GM23338 (cell line): ENCODE measurements at regions not wholly inside any gene's neighbourhood (a gene's known extent, or its start where the extent isn't known, plus 50 kb on each side); places are given as distances from the start of the nearest gene placed in this dataset.

Source experiments
- ATAC-seq: fragments of 200-7000 bp; cut with Tn5 transposase; 3 replicates; pipeline ENCODE4 v1.9.1; 2020
- DNase-seq: peaks from one replicate; pipeline ENCODE4 v3.0.0-alpha.2; 2015; ENCODE audit warnings: low spot score
- H2AFZ ChIP-seq: fragments of 200-600 bp; sonication (generic); 2 replicates; pipeline ENCODE4 v1.8.0; 2016; ENCODE audit warnings: antibody characterized with exemption, mild to moderate bottlenecking, moderate library complexity
- H3F3A ChIP-seq: fragments of 200-600 bp; sonication (generic); replicated peaks from 2 replicates; pipeline ENCODE4 v1.8.0; 2017; ENCODE audit warnings: antibody characterized with exemption, mixed run types, low read depth
- H3K27ac ChIP-seq: fragments of 200-600 bp; sonication (generic); 2 replicates; pipeline ENCODE4 v1.6.1; 2016; ENCODE audit warnings: low read depth
- H3K27me3 ChIP-seq: fragments of 200-600 bp; sonication (generic); 2 replicates; pipeline ENCODE4 v1.8.0; 2016; ENCODE audit warnings: mild to moderate bottlenecking, mixed run types, moderate library complexity; ENCODE audit not compliant: insufficient read depth
- H3K36me3 ChIP-seq: fragments of 200-600 bp; sonication (generic); 2 replicates; pipeline ENCODE4 v1.8.0; 2016; ENCODE audit warnings: mild to moderate bottlenecking; ENCODE audit not compliant: insufficient read depth
- H3K4me1 ChIP-seq: fragments of 200-600 bp; sonication (generic); 2 replicates; pipeline ENCODE4 v1.8.0; 2016; ENCODE audit warnings: mild to moderate bottlenecking, moderate library complexity; ENCODE audit not compliant: insufficient read depth
- H3K4me2 ChIP-seq: fragments of 200-600 bp; sonication (generic); 2 replicates; pipeline ENCODE4 v1.7.1; 2017; ENCODE audit warnings: mixed run types
- H3K4me3 ChIP-seq: fragments of 200-600 bp; sonication (generic); 2 replicates; pipeline ENCODE4 v1.6.1; 2016; ENCODE audit warnings: mixed run types
- H3K79me2 ChIP-seq: fragments of 200-600 bp; sonication (generic); replicated peaks from 2 replicates; pipeline ENCODE4 v1.8.0; 2017; ENCODE audit warnings: mild to moderate bottlenecking; ENCODE audit not compliant: insufficient read depth
- H3K9me2 ChIP-seq: fragments of 200-600 bp; sonication (generic); 2 replicates; pipeline ENCODE4 v1.8.0; 2017; ENCODE audit not compliant: insufficient read depth
- H4K20me1 ChIP-seq: fragments of 200-600 bp; sonication (generic); replicated peaks from 2 replicates; pipeline ENCODE4 v1.8.0; 2017; ENCODE audit warnings: mild to moderate bottlenecking; ENCODE audit not compliant: insufficient read depth
- H3K27ac Mint-ChIP-seq: 2 replicates; pipeline ENCODE4 v1.8.0; 2020; ENCODE audit warnings: inconsistent platforms, mild to moderate bottlenecking, moderate library complexity, mixed read lengths
- H3K27me3 Mint-ChIP-seq: 3 replicates; pipeline ENCODE4 v1.8.0; 2022; ENCODE audit warnings: low read depth, mild to moderate bottlenecking, moderate library complexity, mixed read lengths, inconsistent platforms; ENCODE audit not compliant: insufficient read depth, poor library complexity
- H3K36me3 Mint-ChIP-seq: 3 replicates; pipeline ENCODE4 v1.8.0; 2021; ENCODE audit warnings: low read depth, mild to moderate bottlenecking, inconsistent platforms, moderate library complexity, mixed read lengths
- H3K4me1 Mint-ChIP-seq: 3 replicates; pipeline ENCODE4 v1.8.0; 2020; ENCODE audit warnings: mild to moderate bottlenecking, inconsistent platforms, mixed read lengths
- H3K4me3 Mint-ChIP-seq: 3 replicates; pipeline ENCODE4 v1.8.0; 2021; ENCODE audit warnings: moderate library complexity, mild to moderate bottlenecking, inconsistent platforms, mixed read lengths
- H3K9me3 Mint-ChIP-seq: 3 replicates; pipeline ENCODE4 v1.8.0; 2020; ENCODE audit warnings: moderate library complexity, mild to moderate bottlenecking, inconsistent platforms, mixed read lengths
- CREB1 ChIP-seq: fragments of 250-450 bp; sonication (Bioruptor Pico); IDR thresholded peaks from 2 replicates; pipeline ENCODE4 v1.5.0; 2020; ENCODE audit warnings: low read depth, mild to moderate bottlenecking, moderate library complexity
- CTCF ChIP-seq, 2 experiments: fragments of 200-600 bp in 1 of 2; sonication (generic) in 1 of 2; conservative IDR thresholded peaks; 2 replicates each; pipeline versions ENCODE4 v1.5.1 to v1.6.1; 2016 to 2017; ENCODE audit warnings: antibody characterized with exemption in 2 of 2, low read depth in 2 of 2, mild to moderate bottlenecking in 2 of 2, moderate library complexity in 1 of 2
- ETS1 ChIP-seq: IDR thresholded peaks from 2 replicates; pipeline ENCODE4 v1.6.1; 2016; ENCODE audit warnings: antibody characterized with exemption
- EZH2 ChIP-seq: fragments of 200-600 bp; sonication (generic); IDR thresholded peaks from one replicate; pipeline ENCODE4 v1.8.0; 2017; ENCODE audit warnings: antibody characterized with exemption, mild to moderate bottlenecking, low read depth; ENCODE audit not compliant: unreplicated experiment
- EZH2phosphoT487 ChIP-seq: fragments of 200-600 bp; sonication (generic); IDR thresholded peaks from one replicate; pipeline ENCODE4 v1.8.1; 2018; ENCODE audit warnings: antibody characterized with exemption; ENCODE audit not compliant: unreplicated experiment
- JUNB ChIP-seq: IDR thresholded peaks from one replicate; pipeline ENCODE4 v1.6.1; 2016; ENCODE audit warnings: antibody characterized with exemption; ENCODE audit not compliant: unreplicated experiment
- NANOG ChIP-seq: IDR thresholded peaks from 2 replicates; pipeline ENCODE4 v1.6.1; 2016; ENCODE audit warnings: antibody characterized with exemption, borderline replicate concordance
- POLR2AphosphoS5 ChIP-seq: IDR thresholded peaks from 2 replicates; pipeline ENCODE4 v1.6.1; 2016; ENCODE audit warnings: antibody characterized with exemption, low read depth
- STAT1 ChIP-seq: IDR thresholded peaks from one replicate; pipeline ENCODE4 v1.6.1; 2016; ENCODE audit warnings: antibody characterized with exemption; ENCODE audit not compliant: unreplicated experiment
- ZNF114 ChIP-seq: fragments of 250-450 bp; sonication (Bioruptor Pico); IDR thresholded peaks from 2 replicates; pipeline ENCODE4 v1.5.0; 2020; ENCODE audit warnings: mild to moderate bottlenecking, moderate library complexity
- ZNF331 ChIP-seq: fragments of 250-450 bp; sonication (Bioruptor Pico); IDR thresholded peaks from 2 replicates; pipeline ENCODE4 v1.5.0; 2020; ENCODE audit warnings: low read depth, mild to moderate bottlenecking, moderate library complexity
- ZNF462 ChIP-seq: fragments of 250-450 bp; sonication (Bioruptor Pico); IDR thresholded peaks from 2 replicates; pipeline ENCODE4 v1.5.0; 2020; ENCODE audit warnings: mild to moderate bottlenecking, moderate library complexity

GRCh38 chr17:77414811-77415400 lies 274.1 kb downstream of the SEC14L1 start:
- Histone ChIP-seq H3K36me3 (no peaks in the 10 kb centered on the region), H4K20me1 (peaks cover 5% of the 10 kb centered on the region; the same call in 1 of the 2 replicates), H3K27ac (no peak overlapping the region), H3F3A (0 out of 2 replicates have a peak, but pooled peaks cover 3% of the 10 kb centered on the region), H3K27me3 (no peaks in the 10 kb centered on the region), H2AFZ (no peak overlapping the region), H3K79me2 (peaks cover 61% of the 10 kb centered on the region), H3K4me3 (no peak overlapping the region), H3K4me2 (no peak overlapping the region), H3K4me1 (peaks cover 14% of the 10 kb centered on the region), H3K9me2 (no peaks in the 10 kb centered on the region)
- no peak for ATAC-seq
- Mint-ChIP-seq H3K36me3 (peaks cover 4% of the 10 kb centered on the region; the same call in 2 of the 3 replicates), H3K9me3 (no peaks in the 10 kb centered on the region), H3K27ac (no peak overlapping the region), H3K4me3 (no peak overlapping the region), H3K27me3 (peaks cover 16% of the 10 kb centered on the region), H3K4me1 (peaks cover 21% of the 10 kb centered on the region)
- TF ChIP-seq JUNB (no peak), CREB1 (CRISPR knock-in tag) (no peak), EZH2 (no peak), STAT1 (no peak), EZH2phosphoT487 (no peak)
- DNase-seq = no peak

GRCh38 chr17:77416105-77416713 lies 275.4 kb downstream of the SEC14L1 start:
- no peak for ATAC-seq
- no peak overlapping the region for H3K27ac Mint-ChIP-seq
- no peak overlapping the region for H2AFZ ChIP-seq
- no peak for TF ChIP-seq ZNF114
- no peak for TF ChIP-seq ZNF331
- TF ChIP-seq JUNB = no peak
- TF ChIP-seq EZH2 = no peak
- no peak for TF ChIP-seq CTCF (conservative IDR thresholded peaks at IDR 0.05; ENCODE audit: low read depth in 2 of 2)
- TF ChIP-seq POLR2AphosphoS5 = no peak
- TF ChIP-seq NANOG = no peak
- TF ChIP-seq ZNF462 (CRISPR knock-in tag) = no peak
- TF ChIP-seq ETS1 = no peak
- no peak for TF ChIP-seq STAT1

More at GRCh38 chr17:77416105-77416713, 275.4 kb downstream of the SEC14L1 start:
- H3K27me3 Mint-ChIP-seq = peaks cover 21% of the 10 kb centered on the region
- no peaks in the 10 kb centered on the region for H3K9me3 Mint-ChIP-seq
- 0 out of 2 replicates have a peak, but pooled peaks cover 7% of the 10 kb centered on the region for H3F3A ChIP-seq
- no peaks in the 10 kb centered on the region for H3K27me3 ChIP-seq
- H3K9me2 ChIP-seq = no peaks in the 10 kb centered on the region
- H3K4me3 ChIP-seq = no peak overlapping the region
- no peak overlapping the region for H3K4me3 Mint-ChIP-seq
- peaks cover 5% of the 10 kb centered on the region; the same call in 1 of the 2 replicates for H4K20me1 ChIP-seq
- H3K4me2 ChIP-seq = no peak overlapping the region
- no peak for DNase-seq
- H3K27ac ChIP-seq = no peak overlapping the region
- peaks cover 60% of the 10 kb centered on the region for H3K79me2 ChIP-seq
- peaks cover 30% of the 10 kb centered on the region for H3K4me1 Mint-ChIP-seq
- H3K4me1 ChIP-seq = peaks cover 27% of the 10 kb centered on the region
- H3K36me3 Mint-ChIP-seq = no peaks in the 10 kb centered on the region; the same call in 2 of the 3 replicates
- no peaks in the 10 kb centered on the region for H3K36me3 ChIP-seq
